ENCODE measurements at regions not wholly inside any gene's neighbourhood (a gene's known extent, or its start where the extent isn't known, plus 50 kb on each side); places are given as distances from the start of the nearest gene placed in this dataset.

- H3K27ac ChIP-seq (ENCODE audit: low read depth, low read length) = no peak overlapping the region
- H3K9me3 ChIP-seq (ENCODE audit: control insufficient read depth in 2 of 3, low read length in 3 of 3) = no peaks in the 10 kb centered on the region
- no peak for ATAC-seq
- Mint-ChIP-seq H3K27ac (no peak overlapping the region), H3K4me3 (no peak overlapping the region), H3K27me3 (no peaks in the 10 kb centered on the region), H3K9me3 (peaks cover 0 to 14% (median 6%) of the 10 kb centered on the region in 11 donors), H3K4me1 (no peaks in the 10 kb centered on the region), H3K36me3 (no peaks in the 10 kb centered on the region)
- H3K36me3 ChIP-seq (ENCODE audit: control insufficient read depth in 2 of 3, insufficient read depth in 3 of 3, low read length in 3 of 3) = no peaks in the 10 kb centered on the region
- CTCF ChIA-PET = no interaction called here
- no peak overlapping the region for H3K4me3 ChIP-seq (ENCODE audit: low read length)
- no peaks in the 10 kb centered on the region for H3K27me3 ChIP-seq (ENCODE audit: control insufficient read depth in 2 of 2, insufficient read depth in 2 of 2, low read length in 2 of 2)
- POLR2A ChIA-PET = no interaction called here
- intact Hi-C loops (cut with micrococcal nuclease) = no loop called here
- H3K4me1 ChIP-seq (ENCODE audit: control insufficient read depth in 2 of 2, insufficient read depth in 2 of 2, low read length in 2 of 2) = no peaks in the 10 kb centered on the region
- DNase-seq = no peak
These were observed 680.7 kb upstream of the GHITM start for GRCh38 chr10:83458611-83459010.

GRCh38 chr10:83459124-83459523, 680.2 kb upstream of the GHITM start:
- H3K27ac ChIP-seq (ENCODE audit: low read depth, low read length) = no peak overlapping the region
- intact Hi-C loops (cut with micrococcal nuclease) = no loop called here
- no peaks in the 10 kb centered on the region for H3K27me3 Mint-ChIP-seq
- H3K36me3 ChIP-seq (ENCODE audit: control insufficient read depth in 2 of 3, insufficient read depth in 3 of 3, low read length in 3 of 3) = no peaks in the 10 kb centered on the region
- peaks cover 0 to 17% (median 9%) of the 10 kb centered on the region in 11 donors for H3K9me3 Mint-ChIP-seq
- H3K9me3 ChIP-seq (ENCODE audit: control insufficient read depth in 2 of 3, low read length in 3 of 3) = no peaks in the 10 kb centered on the region
- H3K27me3 ChIP-seq (ENCODE audit: control insufficient read depth in 2 of 2, insufficient read depth in 2 of 2, low read length in 2 of 2) = no peaks in the 10 kb centered on the region
- no peaks in the 10 kb centered on the region for H3K36me3 Mint-ChIP-seq
- DNase-seq = no peak
- H3K4me3 Mint-ChIP-seq = no peak overlapping the region
- ChIA-PET CTCF (no interaction called here), POLR2A (no interaction called here)
- H3K4me1 Mint-ChIP-seq = no peaks in the 10 kb centered on the region
- H3K4me1 ChIP-seq (ENCODE audit: control insufficient read depth in 2 of 2, insufficient read depth in 2 of 2, low read length in 2 of 2) = no peaks in the 10 kb centered on the region
- no peak overlapping the region for H3K4me3 ChIP-seq (ENCODE audit: low read length)
- no peak overlapping the region for H3K27ac Mint-ChIP-seq
- no peak for ATAC-seq

GRCh38 chr10:83469728-83470331, 669.5 kb upstream of the GHITM start:
- ATAC-seq = no peak
- POLR2A ChIA-PET = no interaction called here

GRCh38 chr10:83476211-83476610, 663.1 kb upstream of the GHITM start:
- H3K4me1 Mint-ChIP-seq = no peaks in the 10 kb centered on the region
- no peak overlapping the region for H3K4me3 ChIP-seq (ENCODE audit: low read length)
- H3K9me3 Mint-ChIP-seq = peaks cover 0 to 18% (median 5%) of the 10 kb centered on the region in 11 donors
- H3K36me3 ChIP-seq (ENCODE audit: control insufficient read depth in 2 of 3, insufficient read depth in 3 of 3, low read length in 3 of 3) = no peaks in the 10 kb centered on the region
- intact Hi-C loops (cut with micrococcal nuclease) = no loop called here
- ATAC-seq (no peak), DNase-seq (no peak)
- no peaks in the 10 kb centered on the region for H3K36me3 Mint-ChIP-seq
- ChIA-PET POLR2A (no interaction called here), CTCF (no interaction called here)
- H3K4me3 Mint-ChIP-seq = no peak overlapping the region
- H3K27ac ChIP-seq (ENCODE audit: low read depth, low read length) = no peak overlapping the region
- H3K27me3 ChIP-seq (ENCODE audit: control insufficient read depth in 2 of 2, insufficient read depth in 2 of 2, low read length in 2 of 2) = no peaks in the 10 kb centered on the region
- H3K4me1 ChIP-seq (ENCODE audit: control insufficient read depth in 2 of 2, insufficient read depth in 2 of 2, low read length in 2 of 2) = no peaks in the 10 kb centered on the region
- H3K27me3 Mint-ChIP-seq = no peaks in the 10 kb centered on the region
- no peaks in the 10 kb centered on the region for H3K9me3 ChIP-seq (ENCODE audit: control insufficient read depth in 2 of 3, low read length in 3 of 3)
- H3K27ac Mint-ChIP-seq = no peak overlapping the region

More at GRCh38 chr10:83469728-83470331, 669.5 kb upstream of the GHITM start:
- H3K27me3 ChIP-seq (ENCODE audit: control insufficient read depth in 2 of 2, insufficient read depth in 2 of 2, low read length in 2 of 2) = no peaks in the 10 kb centered on the region
- no peak overlapping the region for H3K27ac ChIP-seq (ENCODE audit: low read depth, low read length)
- Mint-ChIP-seq H3K27ac (no peak overlapping the region), H3K27me3 (no peaks in the 10 kb centered on the region), H3K36me3 (no peaks in the 10 kb centered on the region), H3K4me3 (no peak overlapping the region), H3K4me1 (no peaks in the 10 kb centered on the region), H3K9me3 (peaks cover 0 to 14% (median 3%) of the 10 kb centered on the region in 11 donors)
- no peak for DNase-seq
- no peaks in the 10 kb centered on the region for H3K9me3 ChIP-seq (ENCODE audit: control insufficient read depth in 2 of 3, low read length in 3 of 3)
- CTCF ChIA-PET = no interaction called here
- no peaks in the 10 kb centered on the region for H3K4me1 ChIP-seq (ENCODE audit: control insufficient read depth in 2 of 2, insufficient read depth in 2 of 2, low read length in 2 of 2)
- no peak overlapping the region for H3K4me3 ChIP-seq (ENCODE audit: low read length)
- H3K36me3 ChIP-seq (ENCODE audit: control insufficient read depth in 2 of 3, insufficient read depth in 3 of 3, low read length in 3 of 3) = no peaks in the 10 kb centered on the region
- intact Hi-C loops (cut with micrococcal nuclease) = no loop called here

- intact Hi-C loops (cut with micrococcal nuclease) = no loop called here
- ATAC-seq (no peak), DNase-seq (no peak)
- no peaks in the 10 kb centered on the region for H3K4me1 ChIP-seq (ENCODE audit: control insufficient read depth in 2 of 2, insufficient read depth in 2 of 2, low read length in 2 of 2)
- ChIA-PET CTCF (no interaction called here), POLR2A (no interaction called here)
- H3K4me3 Mint-ChIP-seq = no peak overlapping the region
- no peaks in the 10 kb centered on the region for H3K36me3 ChIP-seq (ENCODE audit: control insufficient read depth in 2 of 3, insufficient read depth in 3 of 3, low read length in 3 of 3)
- H3K27ac ChIP-seq (ENCODE audit: low read depth, low read length) = no peak overlapping the region
- no peaks in the 10 kb centered on the region for H3K9me3 ChIP-seq (ENCODE audit: control insufficient read depth in 2 of 3, low read length in 3 of 3)
- no peaks in the 10 kb centered on the region for H3K27me3 ChIP-seq (ENCODE audit: control insufficient read depth in 2 of 2, insufficient read depth in 2 of 2, low read length in 2 of 2)
- no peaks in the 10 kb centered on the region for H3K4me1 Mint-ChIP-seq
- H3K27ac Mint-ChIP-seq = no peak overlapping the region
- H3K36me3 Mint-ChIP-seq = no peaks in the 10 kb centered on the region
- peaks cover under 1 to 10% (median 3%) of the 10 kb centered on the region in 11 donors for H3K9me3 Mint-ChIP-seq
- no peak overlapping the region for H3K4me3 ChIP-seq (ENCODE audit: low read length)
- H3K27me3 Mint-ChIP-seq = no peaks in the 10 kb centered on the region
These were observed 650.1 kb upstream of the GHITM start for GRCh38 chr10:83489161-83489560.

GRCh38 chr10:83492004-83492403, 647.3 kb upstream of the GHITM start:
- Mint-ChIP-seq H3K4me3 (no peak overlapping the region), H3K27me3 (no peaks in the 10 kb centered on the region), H3K36me3 (no peaks in the 10 kb centered on the region), H3K4me1 (no peaks in the 10 kb centered on the region), H3K9me3 (peaks cover 0 to 9% (median 4%) of the 10 kb centered on the region in 11 donors), H3K27ac (no peak overlapping the region)
- Histone ChIP-seq H3K9me3 (ENCODE audit: control insufficient read depth in 2 of 3, low read length in 3 of 3) (no peaks in the 10 kb centered on the region), H3K27me3 (ENCODE audit: control insufficient read depth in 2 of 2, insufficient read depth in 2 of 2, low read length in 2 of 2) (no peaks in the 10 kb centered on the region), H3K4me1 (ENCODE audit: control insufficient read depth in 2 of 2, insufficient read depth in 2 of 2, low read length in 2 of 2) (no peaks in the 10 kb centered on the region), H3K36me3 (ENCODE audit: control insufficient read depth in 2 of 3, insufficient read depth in 3 of 3, low read length in 3 of 3) (no peaks in the 10 kb centered on the region), H3K4me3 (ENCODE audit: low read length) (no peak overlapping the region), H3K27ac (ENCODE audit: low read depth, low read length) (no peak overlapping the region)
- ChIA-PET CTCF (no interaction called here), POLR2A (no interaction called here)
- intact Hi-C loops (cut with micrococcal nuclease) = no loop called here
- DNase-seq (no peak), ATAC-seq (no peak)

- intact Hi-C loops (cut with micrococcal nuclease) = no loop called here
- Histone ChIP-seq H3K27me3 (ENCODE audit: control insufficient read depth in 2 of 2, insufficient read depth in 2 of 2, low read length in 2 of 2) (no peaks in the 10 kb centered on the region), H3K36me3 (ENCODE audit: control insufficient read depth in 2 of 3, insufficient read depth in 3 of 3, low read length in 3 of 3) (no peaks in the 10 kb centered on the region), H3K4me3 (ENCODE audit: low read length) (no peak overlapping the region), H3K4me1 (ENCODE audit: control insufficient read depth in 2 of 2, insufficient read depth in 2 of 2, low read length in 2 of 2) (no peaks in the 10 kb centered on the region), H3K27ac (ENCODE audit: low read depth, low read length) (no peak overlapping the region), H3K9me3 (ENCODE audit: control insufficient read depth in 2 of 3, low read length in 3 of 3) (no peaks in the 10 kb centered on the region)
- no peaks in the 10 kb centered on the region for H3K27me3 Mint-ChIP-seq
- no peak overlapping the region for H3K4me3 Mint-ChIP-seq
- no peaks in the 10 kb centered on the region for H3K4me1 Mint-ChIP-seq
- ATAC-seq (no peak), DNase-seq (no peak)
- no peak overlapping the region for H3K27ac Mint-ChIP-seq
- H3K9me3 Mint-ChIP-seq = peaks cover 0 to 21% (median 5%) of the 10 kb centered on the region in 11 donors
- CTCF ChIA-PET = no interaction called here
- no peaks in the 10 kb centered on the region for H3K36me3 Mint-ChIP-seq
- POLR2A ChIA-PET = no interaction called here
These were observed 626.6 kb upstream of the GHITM start for GRCh38 chr10:83512681-83513080.

Measured in naive thymus-derived CD4-positive, alpha-beta T cell (primary cell).